PC-3 (cell line): ENCODE measurements at regions not wholly inside any gene's neighbourhood (a gene's known extent, or its start where the extent isn't known, plus 50 kb on each side); places are given as distances from the start of the nearest gene placed in this dataset.

ENCODE experiments used
- ATAC-seq: fragments of 200-7000 bp; cut with Tn5 transposase; 2 replicates; pipeline ENCODE4 v1.9.1; 2020; ENCODE audit warnings: mild to moderate bottlenecking, moderate library complexity
- BruUV-seq: library from RNA; stranded (reverse); fragments of 400-500 nt; replicated peaks from 2 replicates; lab custom pipeline; 2021; lab: Mats Ljungman, UMichigan
- CTCF ChIA-PET: fragments of 300-600 bp; sonication (Branson Sonifier 250); formaldehyde crosslinking; loops from one replicate; lab custom pipeline; 2022; ENCODE audit warnings: antibody characterized with exemption; lab: Charles Lee
- POLR2A ChIA-PET: fragments of 300-600 bp; sonication (Branson Sonifier 250); formaldehyde crosslinking; loops from one replicate; lab custom pipeline; 2022; ENCODE audit warnings: antibody characterized with exemption; ENCODE audit not compliant: unreplicated experiment; lab: Charles Lee
- DNase-seq: peaks from one replicate; pipeline ENCODE4 v3.0.0-alpha.2; 2015
- H2AFZ ChIP-seq: fragments of 300-600 bp; sonication (generic); 2 replicates; pipeline ENCODE4 v1.6.0; 2016; ENCODE audit warnings: antibody characterized with exemption, low read length
- H3F3A ChIP-seq: fragments of 300-600 bp; sonication (generic); one replicate; pipeline ENCODE4 v1.6.0; 2017; ENCODE audit warnings: antibody characterized with exemption, low read length, control low read depth, mild to moderate bottlenecking; ENCODE audit not compliant: unreplicated experiment
- H3K27ac ChIP-seq: fragments of 300-600 bp; sonication (generic); 2 replicates; pipeline ENCODE4 v1.5.1; 2016; ENCODE audit warnings: mild to moderate bottlenecking, low read length
- H3K27me3 ChIP-seq: fragments of 300-600 bp; sonication (generic); 2 replicates; pipeline ENCODE4 v1.6.1; 2016; ENCODE audit warnings: low read length, mixed read lengths
- H3K36me3 ChIP-seq: fragments of 300-600 bp; sonication (generic); 2 replicates; pipeline ENCODE4 v1.6.1; 2016; ENCODE audit warnings: low read depth, mixed run types, low read length, mixed read lengths
- H3K4me1 ChIP-seq: fragments of 300-600 bp; sonication (generic); 2 replicates; pipeline ENCODE4 v1.5.1; 2016; ENCODE audit warnings: low read length; ENCODE audit not compliant: insufficient read depth
- H3K4me2 ChIP-seq: fragments of 300-600 bp; sonication (generic); 2 replicates; pipeline ENCODE4 v1.6.0; 2016; ENCODE audit warnings: low read length
- H3K4me3 ChIP-seq: fragments of 300-600 bp; sonication (generic); 2 replicates; pipeline ENCODE4 v1.5.1; 2016; ENCODE audit warnings: mild to moderate bottlenecking, low read length, mixed read lengths
- H3K79me2 ChIP-seq: fragments of 300-600 bp; sonication (generic); 2 replicates; pipeline ENCODE4 v1.6.1; 2017; ENCODE audit warnings: low read length, mixed read lengths
- H3K9ac ChIP-seq: fragments of 300-600 bp; sonication (generic); 2 replicates; pipeline ENCODE4 v1.6.0; 2016; ENCODE audit warnings: mild to moderate bottlenecking, low read length
- H3K9me2 ChIP-seq: fragments of 300-600 bp; sonication (generic); replicated peaks from 2 replicates; pipeline ENCODE4 v1.6.1; 2016; ENCODE audit warnings: mixed run types, low read length, mixed read lengths
- H3K9me3 ChIP-seq: fragments of 300-600 bp; sonication (generic); 2 replicates; pipeline ENCODE4 v1.6.1; 2016; ENCODE audit warnings: low read length, mixed read lengths
- H4K20me1 ChIP-seq: fragments of 300-600 bp; sonication (generic); 2 replicates; pipeline ENCODE4 v1.6.1; 2016; ENCODE audit warnings: low read length, mixed read lengths
- CTCF ChIP-seq: fragments of 300-600 bp; sonication (generic); conservative IDR thresholded peaks from 2 replicates; pipeline ENCODE4 v1.5.1; 2017; ENCODE audit warnings: antibody characterized with exemption, low read depth, mild to moderate bottlenecking, low read length
- EZH2 ChIP-seq: fragments of 300-600 bp; sonication (generic); IDR thresholded peaks from one replicate; pipeline ENCODE4 v1.6.1; 2017; ENCODE audit warnings: antibody characterized with exemption, mild to moderate bottlenecking, low read length; ENCODE audit not compliant: unreplicated experiment
- EZH2phosphoT487 ChIP-seq: fragments of 300-600 bp; sonication (generic); IDR thresholded peaks from 2 replicates; pipeline ENCODE4 v1.6.1; 2018; ENCODE audit warnings: mild to moderate bottlenecking, antibody characterized with exemption, low read length, borderline replicate concordance
- intact Hi-C: fragments of 100-400 bp; cut with micrococcal nuclease; formaldehyde crosslinking; loops from 2 replicates; pipeline ENCODE4 v1.9.0; 2023

- peak; percentile 46 for DNase-seq
- peak; percentile 35 for ATAC-seq
- Histone ChIP-seq H3K27me3 (no peaks in the 10 kb centered on the region; the same call in 1 of the 2 replicates), H4K20me1 (no peaks in the 10 kb centered on the region), H3F3A (no peaks in the 10 kb centered on the region), H3K4me2 (peak overlapping the region; percentile 15; the same call in 1 of the 2 replicates), H3K9me2 (no peaks in the 10 kb centered on the region), H3K4me1 (peaks cover 8% of the 10 kb centered on the region), H3K79me2 (no peaks in the 10 kb centered on the region), H3K27ac (no peak overlapping the region), H3K9ac (no peak overlapping the region), H3K9me3 (no peaks in the 10 kb centered on the region; the same call in 1 of the 2 replicates), H2AFZ (no peak overlapping the region), H3K4me3 (no peak overlapping the region), H3K36me3 (no peaks in the 10 kb centered on the region)
- POLR2A ChIA-PET = no interaction called here
- CTCF ChIA-PET = no interaction called here
- BruUV-seq = no TSS peak
- TF ChIP-seq CTCF (peak; percentile 44), EZH2phosphoT487 (no peak), EZH2 (no peak)
- intact Hi-C loops = no loop called here
These were observed 71.4 kb upstream of the ZBTB40 start for GRCh38 chr1:22380024-22380785.

- H3K4me3 ChIP-seq = no peak overlapping the region
- TF ChIP-seq CTCF = no peak
- TF ChIP-seq EZH2 = no peak
- TF ChIP-seq EZH2phosphoT487 = no peak
These were observed 67.9 kb upstream of the ZBTB40 start for GRCh38 chr1:22383526-22384294.

More at GRCh38 chr1:22383526-22384294, 67.9 kb upstream of the ZBTB40 start:
- peaks cover 6% of the 10 kb centered on the region; the same call in 1 of the 2 replicates for H3K27me3 ChIP-seq
- no peak overlapping the region for H3K4me2 ChIP-seq
- DNase-seq = no peak
- no peaks in the 10 kb centered on the region for H3K9me2 ChIP-seq
- intact Hi-C loops = no loop called here
- no peaks in the 10 kb centered on the region for H3K79me2 ChIP-seq
- H3K27ac ChIP-seq = no peak overlapping the region
- no peak overlapping the region for H3K9ac ChIP-seq
- peaks cover 8% of the 10 kb centered on the region for H3K4me1 ChIP-seq
- H3K9me3 ChIP-seq = no peaks in the 10 kb centered on the region; the same call in 1 of the 2 replicates
- no peaks in the 10 kb centered on the region for H3F3A ChIP-seq
- ChIA-PET POLR2A (no interaction called here), CTCF (no interaction called here)
- H2AFZ ChIP-seq = no peak overlapping the region
- H4K20me1 ChIP-seq = no peaks in the 10 kb centered on the region
- no peaks in the 10 kb centered on the region for H3K36me3 ChIP-seq
- ATAC-seq = no peak
- no TSS peak for BruUV-seq
